ENCODE measurements at regions not wholly inside any gene's neighbourhood (a gene's known extent, or its start where the extent isn't known, plus 50 kb on each side); places are given as distances from the start of the nearest gene placed in this dataset.
"Not testable (repeated sequence)": the region's sequence is repeated elsewhere in the genome, so short reads cannot be mapped to it uniquely, and the experiment has no call there.

DNA sequence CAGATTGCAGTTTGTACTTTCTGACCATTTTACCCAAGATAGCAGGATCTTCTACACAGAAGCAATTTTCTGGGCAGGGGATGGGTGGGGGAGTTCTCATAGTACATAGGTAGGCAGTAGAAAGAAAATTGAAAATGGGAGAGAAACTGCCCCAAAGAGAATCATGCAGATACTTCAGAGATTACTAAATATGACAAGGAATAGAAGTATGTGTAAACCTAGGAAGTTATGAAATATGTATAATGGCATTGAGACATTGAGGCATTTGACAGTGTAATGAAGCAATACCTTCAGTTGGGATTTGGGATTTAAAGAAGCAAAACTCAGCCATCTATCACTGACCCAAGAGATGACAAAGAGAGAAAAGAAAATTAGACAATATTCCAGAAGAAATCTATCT is 233.0 kb downstream of the PTN start:
- H4K20me1 ChIP-seq (ENCODE audit: insufficient read depth, low read length, poor library complexity, severe bottlenecking), result no peaks in the 10 kb centered on the region
- no peak overlapping the region for H2AFZ ChIP-seq (ENCODE audit: low read length)
- no peaks in the 10 kb centered on the region for H3K79me2 ChIP-seq (ENCODE audit: insufficient read depth, low read length)
- no peak for TF ChIP-seq EZH2phosphoT487 (IDR thresholded peaks at IDR 0.05; ENCODE audit: borderline replicate concordance)
- TF ChIP-seq, protein P1, sequence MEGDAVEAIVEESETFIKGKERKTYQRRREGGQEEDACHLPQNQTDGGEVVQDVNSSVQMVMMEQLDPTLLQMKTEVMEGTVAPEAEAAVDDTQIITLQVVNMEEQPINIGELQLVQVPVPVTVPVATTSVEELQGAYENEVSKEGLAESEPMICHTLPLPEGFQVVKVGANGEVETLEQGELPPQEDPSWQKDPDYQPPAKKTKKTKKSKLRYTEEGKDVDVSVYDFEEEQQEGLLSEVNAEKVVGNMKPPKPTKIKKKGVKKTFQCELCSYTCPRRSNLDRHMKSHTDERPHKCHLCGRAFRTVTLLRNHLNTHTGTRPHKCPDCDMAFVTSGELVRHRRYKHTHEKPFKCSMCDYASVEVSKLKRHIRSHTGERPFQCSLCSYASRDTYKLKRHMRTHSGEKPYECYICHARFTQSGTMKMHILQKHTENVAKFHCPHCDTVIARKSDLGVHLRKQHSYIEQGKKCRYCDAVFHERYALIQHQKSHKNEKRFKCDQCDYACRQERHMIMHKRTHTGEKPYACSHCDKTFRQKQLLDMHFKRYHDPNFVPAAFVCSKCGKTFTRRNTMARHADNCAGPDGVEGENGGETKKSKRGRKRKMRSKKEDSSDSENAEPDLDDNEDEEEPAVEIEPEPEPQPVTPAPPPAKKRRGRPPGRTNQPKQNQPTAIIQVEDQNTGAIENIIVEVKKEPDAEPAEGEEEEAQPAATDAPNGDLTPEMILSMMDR (conservative IDR thresholded peaks at IDR 0.05; ENCODE audit: low read length), result no peak
- H3K4me2 ChIP-seq (ENCODE audit: low read depth, low read length, poor library complexity, severe bottlenecking), result no peak overlapping the region
- H3K9me3 ChIP-seq (ENCODE audit: insufficient read depth, low read depth, low read length), result no peaks in the 10 kb centered on the region
- no peaks in the 10 kb centered on the region for H3K36me3 ChIP-seq (ENCODE audit: insufficient read depth, low read length)
- no peak overlapping the region for H3K4me3 ChIP-seq (ENCODE audit: low read length, poor library complexity, severe bottlenecking)
- H3K27me3 ChIP-seq (ENCODE audit: insufficient read depth, low read length, poor library complexity, severe bottlenecking), result no peaks in the 10 kb centered on the region
- no peaks in the 10 kb centered on the region for H3K9me2 ChIP-seq (replicated peaks; ENCODE audit: low read depth, low read length)
- no peak overlapping the region for H3K9ac ChIP-seq (ENCODE audit: low read depth, low read length, poor library complexity, severe bottlenecking)
- no peaks in the 10 kb centered on the region for H3F3A ChIP-seq (ENCODE audit: low read depth)
- H3K4me1 ChIP-seq (ENCODE audit: insufficient read depth, low read length, poor library complexity, severe bottlenecking), result no peaks in the 10 kb centered on the region

DNA sequence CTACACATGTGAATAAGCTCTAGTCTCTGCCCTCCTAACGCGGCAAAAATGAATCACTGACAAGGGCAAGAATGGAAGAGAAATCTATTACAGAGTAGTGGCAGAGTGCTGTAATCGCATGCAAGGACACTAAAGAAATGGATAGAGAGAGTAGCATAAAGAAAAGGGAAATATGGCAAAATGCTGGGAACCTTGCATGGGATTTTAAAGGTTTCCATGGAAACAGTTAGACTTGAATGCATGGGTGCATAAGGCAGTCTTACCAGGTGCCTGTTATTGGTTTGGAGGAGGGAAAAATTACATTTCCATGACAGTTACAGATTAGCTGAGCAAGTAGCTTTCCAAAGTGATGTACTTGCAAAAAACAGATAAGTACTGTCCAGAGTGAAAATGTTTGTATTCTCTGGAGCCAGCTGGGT is 233.4 kb downstream of the PTN start:
- TF ChIP-seq EZH2phosphoT487 (IDR thresholded peaks at IDR 0.05; ENCODE audit: borderline replicate concordance), result no peak
- TF ChIP-seq, protein P1 (conservative IDR thresholded peaks at IDR 0.05; ENCODE audit: low read length), result no peak
- Histone ChIP-seq H3K9me3 (ENCODE audit: insufficient read depth, low read depth, low read length) (no peaks in the 10 kb centered on the region), H3K4me1 (ENCODE audit: insufficient read depth, low read length, poor library complexity, severe bottlenecking) (no peaks in the 10 kb centered on the region), H3K9me2 (replicated peaks; ENCODE audit: low read depth, low read length) (no peaks in the 10 kb centered on the region), H2AFZ (ENCODE audit: low read length) (no peak overlapping the region), H3K4me2 (ENCODE audit: low read depth, low read length, poor library complexity, severe bottlenecking) (no peak overlapping the region), H3F3A (ENCODE audit: low read depth) (no peaks in the 10 kb centered on the region), H3K36me3 (ENCODE audit: insufficient read depth, low read length) (no peaks in the 10 kb centered on the region), H3K79me2 (ENCODE audit: insufficient read depth, low read length) (no peaks in the 10 kb centered on the region), H3K4me3 (ENCODE audit: low read length, poor library complexity, severe bottlenecking) (no peak overlapping the region), H3K27me3 (ENCODE audit: insufficient read depth, low read length, poor library complexity, severe bottlenecking) (no peaks in the 10 kb centered on the region), H3K9ac (ENCODE audit: low read depth, low read length, poor library complexity, severe bottlenecking) (no peak overlapping the region), H4K20me1 (ENCODE audit: insufficient read depth, low read length, poor library complexity, severe bottlenecking) (no peaks in the 10 kb centered on the region)

DNA sequence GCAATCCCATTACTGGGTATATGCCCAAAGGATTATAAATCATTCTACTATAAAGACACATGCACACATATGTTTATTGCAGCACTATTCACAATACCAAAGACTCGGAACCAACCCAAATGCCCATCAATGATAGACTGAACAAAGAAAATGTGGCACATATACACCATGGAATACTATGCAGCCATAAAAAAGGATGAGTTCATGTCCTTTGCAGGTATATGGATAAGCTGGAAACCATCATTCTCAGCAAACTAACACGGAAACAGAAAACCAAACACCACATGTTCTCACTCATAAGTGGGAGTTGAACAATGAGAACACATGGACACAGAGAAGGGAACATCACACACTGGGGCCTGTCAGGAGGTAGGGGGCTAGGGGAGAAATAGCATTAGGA is 235.7 kb downstream of the PTN start:
- not testable (repeated sequence) for H3K4me3 ChIP-seq (ENCODE audit: low read length, poor library complexity, severe bottlenecking); H3F3A ChIP-seq (ENCODE audit: low read depth); H2AFZ ChIP-seq (ENCODE audit: low read length); H3K79me2 ChIP-seq (ENCODE audit: insufficient read depth, low read length); H3K36me3 ChIP-seq (ENCODE audit: insufficient read depth, low read length); H3K27me3 ChIP-seq (ENCODE audit: insufficient read depth, low read length, poor library complexity, severe bottlenecking); H3K9me3 ChIP-seq (ENCODE audit: insufficient read depth, low read depth, low read length); H3K4me1 ChIP-seq (ENCODE audit: insufficient read depth, low read length, poor library complexity, severe bottlenecking); H4K20me1 ChIP-seq (ENCODE audit: insufficient read depth, low read length, poor library complexity, severe bottlenecking); H3K9ac ChIP-seq (ENCODE audit: low read depth, low read length, poor library complexity, severe bottlenecking); H3K9me2 ChIP-seq (replicated peaks; ENCODE audit: low read depth, low read length); H3K4me2 ChIP-seq (ENCODE audit: low read depth, low read length, poor library complexity, severe bottlenecking)

DNA sequence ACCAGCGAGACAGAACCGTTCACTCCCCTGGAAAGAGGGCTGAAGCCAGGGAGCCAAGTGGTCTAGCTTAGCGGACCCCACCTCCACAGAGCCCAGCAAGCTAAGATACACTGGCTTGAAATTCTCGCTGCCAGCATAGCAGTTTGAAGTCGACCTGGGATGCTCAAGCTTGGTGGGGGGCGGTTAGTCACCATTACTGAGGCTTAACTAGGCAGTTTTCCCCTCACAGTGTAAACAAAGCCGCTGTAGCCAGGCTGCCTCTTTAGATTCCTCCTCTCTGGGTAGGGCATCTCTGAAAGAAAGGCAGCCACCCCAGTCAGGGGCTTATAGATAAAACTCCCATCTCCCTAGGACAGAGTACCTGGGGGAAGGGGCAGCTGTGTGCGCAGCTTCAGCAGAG is 235.1 kb downstream of the CHRM2 start:
- not testable (repeated sequence) for H3K4me3 ChIP-seq (ENCODE audit: low read length, poor library complexity, severe bottlenecking)

More for the DNA sequence above, 235.1 kb downstream of the CHRM2 start:
- not testable (repeated sequence) for H3K9me2 ChIP-seq (replicated peaks; ENCODE audit: low read depth, low read length); H3K79me2 ChIP-seq (ENCODE audit: insufficient read depth, low read length); H3K36me3 ChIP-seq (ENCODE audit: insufficient read depth, low read length); H2AFZ ChIP-seq (ENCODE audit: low read length); H3K9me3 ChIP-seq (ENCODE audit: insufficient read depth, low read depth, low read length); H4K20me1 ChIP-seq (ENCODE audit: insufficient read depth, low read length, poor library complexity, severe bottlenecking); H3K27me3 ChIP-seq (ENCODE audit: insufficient read depth, low read length, poor library complexity, severe bottlenecking); H3K9ac ChIP-seq (ENCODE audit: low read depth, low read length, poor library complexity, severe bottlenecking); H3F3A ChIP-seq (ENCODE audit: low read depth); H3K4me2 ChIP-seq (ENCODE audit: low read depth, low read length, poor library complexity, severe bottlenecking); H3K4me1 ChIP-seq (ENCODE audit: insufficient read depth, low read length, poor library complexity, severe bottlenecking)
